ENCODE measurements at regions not wholly inside any gene's neighbourhood (a gene's known extent, or its start where the extent isn't known, plus 50 kb on each side); places are given as distances from the start of the nearest gene placed in this dataset.
"Not testable (repeated sequence)": the region's sequence is repeated elsewhere in the genome, so short reads cannot be mapped to it uniquely, and the experiment has no call there.

GRCh38 chr1:80218112-80218511, 1211.6 kb upstream of the ADGRL4 start:
- DNase-seq, result peak; percentile 43

GRCh38 chr1:80217377-80217986, 1211.0 kb upstream of the ADGRL4 start:
- no peak for DNase-seq

- DNase-seq, result no peak
Observed at GRCh38 chr1:80214888-80215540, 1208.5 kb upstream of the ADGRL4 start.

- DNase-seq, result no peak
Observed at GRCh38 chr1:80212948-80213347, 1206.4 kb upstream of the ADGRL4 start.

- no peak for DNase-seq
Observed at GRCh38 chr1:80211691-80212380, 1205.3 kb upstream of the ADGRL4 start.

- DNase-seq, result no peak
Observed at GRCh38 chr1:80202118-80202517, 1195.6 kb upstream of the ADGRL4 start.

- DNase-seq, result no peak
Observed at GRCh38 chr1:80194221-80194620, 1187.7 kb upstream of the ADGRL4 start.

GRCh38 chr1:80181418-80181817, 1174.9 kb upstream of the ADGRL4 start:
- DNase-seq, result no peak

GRCh38 chr1:80171631-80172030, 1165.1 kb upstream of the ADGRL4 start:
- DNase-seq, result no peak

- DNase-seq, result no peak
Observed at GRCh38 chr1:80170811-80171485, 1164.4 kb upstream of the ADGRL4 start.

- DNase-seq, result no peak
Observed at GRCh38 chr1:80164150-80164549, 1157.6 kb upstream of the ADGRL4 start.

- no peak for DNase-seq
Observed at GRCh38 chr1:80163686-80164085, 1157.2 kb upstream of the ADGRL4 start.

- no peak for DNase-seq
Observed at GRCh38 chr1:80158771-80159170, 1152.2 kb upstream of the ADGRL4 start.

GRCh38 chr1:80158266-80158665, 1151.7 kb upstream of the ADGRL4 start:
- no peak for DNase-seq

GRCh38 chr1:80155371-80155770, 1148.8 kb upstream of the ADGRL4 start:
- no peak for DNase-seq

GRCh38 chr1:80154176-80154575, 1147.6 kb upstream of the ADGRL4 start:
- DNase-seq, result no peak

GRCh38 chr1:80153762-80154161, 1147.2 kb upstream of the ADGRL4 start:
- no peak for DNase-seq

GRCh38 chr1:80143361-80143760, 1136.8 kb upstream of the ADGRL4 start:
- DNase-seq, result no peak

- DNase-seq, result not testable (repeated sequence)
Observed at GRCh38 chr1:80137946-80138602, 1131.5 kb upstream of the ADGRL4 start.

GRCh38 chr1:80113168-80114038, 1106.9 kb upstream of the ADGRL4 start:
- DNase-seq, result no peak

GRCh38 chr1:80101159-80101558, 1094.6 kb upstream of the ADGRL4 start:
- no peak for DNase-seq

GRCh38 chr1:80099713-80100112, 1093.2 kb upstream of the ADGRL4 start:
- DNase-seq, result no peak
